GM12874 (cell line): ENCODE measurements at regions not wholly inside any gene's neighbourhood (a gene's known extent, or its start where the extent isn't known, plus 50 kb on each side); places are given as distances from the start of the nearest gene placed in this dataset.

Source experiments
- CTCF ChIP-seq: IDR thresholded peaks from 2 replicates; pipeline ENCODE4 v1.5.1; 2011; ENCODE audit warnings: low read depth, mild to moderate bottlenecking, control low read depth, low read length, moderate library complexity; ENCODE audit not compliant: insufficient read depth

GRCh38 chr15:59746777-59747176, 57.7 kb upstream of the BNIP2 start:
- no peak for TF ChIP-seq CTCF

DNA sequence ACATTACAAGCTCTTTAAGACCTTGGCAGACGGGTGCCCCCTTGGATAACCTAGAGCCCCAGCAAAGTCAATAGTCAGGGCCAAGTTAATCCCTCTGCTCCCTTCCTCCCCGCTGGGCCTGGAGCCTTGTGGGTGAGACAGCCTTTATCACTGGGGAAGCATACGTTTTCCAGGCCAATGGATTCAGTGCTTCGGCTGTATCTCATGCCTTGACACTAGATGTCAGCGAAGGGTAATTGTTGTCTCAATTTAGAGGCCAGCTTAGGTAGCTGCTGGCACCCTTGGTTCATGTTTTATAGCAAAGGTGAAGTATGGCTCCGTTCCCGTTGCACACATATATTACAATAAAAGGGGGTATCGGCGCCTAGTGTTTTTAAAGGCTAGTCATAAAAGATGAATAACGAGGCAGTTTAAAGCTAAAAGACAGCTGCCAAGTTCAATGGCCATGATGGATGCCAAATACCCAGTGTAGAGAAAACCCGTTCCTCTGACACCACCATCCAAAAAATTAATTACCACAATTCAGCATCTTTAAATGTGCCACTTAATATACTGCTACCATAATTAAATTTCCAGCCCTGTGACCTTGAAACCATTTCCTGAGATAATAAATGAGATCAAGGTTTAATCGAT, 52.3 kb upstream of the BNIP2 start:
- TF ChIP-seq CTCF, result no peak

- TF ChIP-seq CTCF, result no peak
Observed at GRCh38 chr15:59739557-59740186, 50.6 kb upstream of the BNIP2 start.
